HCT116 (cell line): ENCODE measurements at regions not wholly inside any gene's neighbourhood (a gene's known extent, or its start where the extent isn't known, plus 50 kb on each side); places are given as distances from the start of the nearest gene placed in this dataset.

Source experiments
- ATAC-seq: fragments of 200-7000 bp; cut with Tn5 transposase; 2 replicates; pipeline ENCODE4 v1.9.1; 2020; ENCODE audit warnings: mild to moderate bottlenecking, moderate library complexity
- BruUV-seq: library from RNA; stranded (reverse); fragments of 400-500 nt; replicated peaks from 2 replicates; lab custom pipeline; 2021; lab: Mats Ljungman, UMichigan
- CTCF ChIA-PET: fragments of 300-600 bp; sonication (Branson Sonifier 250); formaldehyde crosslinking; loops from one replicate; lab custom pipeline; 2021; ENCODE audit warnings: antibody characterized with exemption; lab: Charles Lee
- POLR2A ChIA-PET: fragments of 300-600, 350-600 bp; sonication (Branson Sonifier 250); formaldehyde crosslinking; loops from one replicate; lab custom pipeline; 2021; ENCODE audit warnings: antibody characterized with exemption; lab: Charles Lee
- RAD21 ChIA-PET, 2 experiments: fragments of 300-600 bp; sonication (Branson Sonifier 250); formaldehyde crosslinking; loops; one replicate each; lab custom pipeline; 2023; ENCODE audit warnings: low total read pairs in 2 of 2; ENCODE audit not compliant: uncharacterized antibody in 2 of 2, unreplicated experiment in 2 of 2, low non-redundant PET in 1 of 2; lab: Charles Lee
- DNase-seq: peaks from one replicate; pipeline ENCODE4 v3.0.0-alpha.2; 2010; ENCODE audit warnings: low read depth, low spot score
- H2AFZ ChIP-seq: fragments of 200-600 bp; shearing (Covaris generic), sonication (generic); 2 replicates; pipeline ENCODE4 v1.6.1; 2017; ENCODE audit warnings: low read depth, mixed run types, mixed read lengths, antibody characterized with exemption, low read length; ENCODE audit not compliant: poor library complexity, severe bottlenecking
- H3K27ac ChIP-seq: 2 replicates; pipeline ENCODE4 v1.5.1; 2012; ENCODE audit warnings: low read depth, low read length
- H3K27me3 ChIP-seq: fragments of 200-600 bp; sonication (generic); 2 replicates; pipeline ENCODE4 v1.6.1; 2016; ENCODE audit warnings: mixed run types, low read length, mixed read lengths; ENCODE audit not compliant: insufficient read depth
- H3K36me3 ChIP-seq, 2 experiments: fragments of 200-500 bp in 1 of 2; fragments of 200-600 bp in 1 of 2; sonication (Bioruptor generic) in 1 of 2; sonication (generic) in 1 of 2; 2 replicates each; pipeline versions ENCODE4 v1.5.1 to v1.6.1; 2014 to 2016; ENCODE audit warnings: low read length in 2 of 2, inconsistent platforms in 1 of 2, mixed read lengths in 1 of 2, mixed run types in 1 of 2; ENCODE audit not compliant: insufficient read depth in 2 of 2, control insufficient read depth in 1 of 2
- H3K4me1 ChIP-seq, 2 experiments: fragments of 200-600 bp in 1 of 2; sonication (generic) in 1 of 2; 2 replicates each; pipeline versions ENCODE4 v1.5.1 to v1.6.1; 2012 to 2017; ENCODE audit warnings: low read length in 2 of 2, inconsistent platforms in 1 of 2, mild to moderate bottlenecking in 1 of 2, mixed read lengths in 1 of 2, mixed run types in 1 of 2, moderate library complexity in 1 of 2; ENCODE audit not compliant: insufficient read depth in 2 of 2, control insufficient read depth in 1 of 2
- H3K4me2 ChIP-seq: fragments of 200-600 bp; sonication (generic); 2 replicates; pipeline ENCODE4 v1.6.1; 2017; ENCODE audit warnings: mixed run types, low read length, mixed read lengths
- H3K4me3 ChIP-seq, 2 experiments: fragments of 200-600 bp in 1 of 2; sonication (generic) in 1 of 2; replicated peaks in 1 of 2; 2 replicates each; pipeline ENCODE4 v1.5.1; 2011 to 2016; ENCODE audit warnings: low read length in 2 of 2, control low read depth in 1 of 2, low read depth in 1 of 2, mild to moderate bottlenecking in 1 of 2, mixed read lengths in 1 of 2, mixed run types in 1 of 2
- H3K79me2 ChIP-seq: fragments of 200-600 bp; sonication (generic); 2 replicates; pipeline ENCODE4 v1.6.1; 2017; ENCODE audit warnings: mild to moderate bottlenecking, mixed run types, low read length, moderate library complexity, mixed read lengths; ENCODE audit not compliant: insufficient read depth
- H3K9ac ChIP-seq: fragments of 200-600 bp; sonication (generic); 2 replicates; pipeline ENCODE4 v1.6.1; 2016; ENCODE audit warnings: low read length, mixed read lengths
- H3K9me2 ChIP-seq: fragments of 200-600 bp; sonication (generic), shearing (Covaris generic); 2 replicates; pipeline ENCODE4 v1.6.1; 2017; ENCODE audit warnings: mixed run types, mild to moderate bottlenecking, moderate library complexity; ENCODE audit not compliant: insufficient read depth
- H3K9me3 ChIP-seq, 2 experiments: fragments of 200-500 bp in 1 of 2; fragments of 200-600 bp in 1 of 2; sonication (Bioruptor generic) in 1 of 2; sonication (generic) in 1 of 2; 2 replicates each; pipeline ENCODE4 v1.6.1; 2014 to 2017; ENCODE audit warnings: low read length in 2 of 2, mixed read lengths in 2 of 2, inconsistent platforms in 1 of 2, low read depth in 1 of 2, mild to moderate bottlenecking in 1 of 2, mixed run types in 1 of 2, moderate library complexity in 1 of 2; ENCODE audit not compliant: control insufficient read depth in 1 of 2, insufficient read depth in 1 of 2
- H4K20me1 ChIP-seq: fragments of 200-600 bp; sonication (generic), shearing (Covaris generic); 2 replicates; pipeline ENCODE4 v1.6.1; 2017; ENCODE audit warnings: mixed run types, mild to moderate bottlenecking, moderate library complexity; ENCODE audit not compliant: insufficient read depth
- CBX3 ChIP-seq: IDR thresholded peaks from 2 replicates; pipeline ENCODE4 v1.6.1; 2012; ENCODE audit warnings: low read depth
- CEBPB ChIP-seq: IDR thresholded peaks from 2 replicates; pipeline ENCODE4 v1.6.1; 2012; ENCODE audit warnings: low read depth
- EGR1 ChIP-seq: IDR thresholded peaks from 2 replicates; pipeline ENCODE4 v1.6.1; 2012; ENCODE audit warnings: low read depth
- EZH2phosphoT487 ChIP-seq: fragments of 200-600 bp; IDR thresholded peaks from 2 replicates; pipeline ENCODE4 v1.6.1; 2018; ENCODE audit warnings: antibody characterized with exemption, borderline replicate concordance
- JUND ChIP-seq: IDR thresholded peaks from 2 replicates; pipeline ENCODE4 v1.6.1; 2012
- POLR2AphosphoS5 ChIP-seq: IDR thresholded peaks from 2 replicates; pipeline ENCODE4 v1.6.1; 2011; ENCODE audit warnings: mild to moderate bottlenecking, low read depth, low read length, moderate library complexity
- SIN3A ChIP-seq: IDR thresholded peaks from 2 replicates; pipeline ENCODE4 v1.6.1; 2012; ENCODE audit warnings: low read depth
- SP1 ChIP-seq: IDR thresholded peaks from 2 replicates; pipeline ENCODE4 v1.6.1; 2012; ENCODE audit warnings: low read depth
- YY1 ChIP-seq: IDR thresholded peaks from 2 replicates; pipeline ENCODE4 v1.6.1; 2011; ENCODE audit warnings: low read length, low read depth, moderate library complexity, mild to moderate bottlenecking; ENCODE audit not compliant: insufficient replicate concordance; ENCODE audit errors: extremely low read depth
- ZNF274 ChIP-seq: fragments of 200-500 bp; sonication (Bioruptor generic); IDR thresholded peaks from 2 replicates; pipeline ENCODE4 v1.6.1; 2014; ENCODE audit warnings: mild to moderate bottlenecking, low read depth, low read length, inconsistent platforms
- intact Hi-C: fragments of 100-400 bp; cut with micrococcal nuclease; formaldehyde crosslinking; loops from 2 replicates; pipeline ENCODE4 v1.10.0; 2022
- TF ChIP-seq, protein P1 (sequence below): IDR thresholded peaks from 2 replicates; pipeline ENCODE4 v1.6.1; 2011; ENCODE audit warnings: mild to moderate bottlenecking, low read length, moderate library complexity; ENCODE audit not compliant: insufficient replicate concordance; ENCODE audit errors: extremely low read depth
- TF ChIP-seq, protein P2 (sequence below), 3 experiments: fragments of 200-600 bp in 1 of 3; sonication (generic) in 1 of 3; IDR thresholded peaks in 2 of 3; conservative IDR thresholded peaks in 1 of 3; 2 replicates each; pipeline ENCODE4 v1.5.1; 2012 to 2017; ENCODE audit warnings: low read depth in 2 of 3, low read length in 2 of 3, antibody characterized with exemption in 1 of 3, borderline replicate concordance in 1 of 3, control low read depth in 1 of 3, mild to moderate bottlenecking in 1 of 3, mixed read lengths in 1 of 3, mixed run types in 1 of 3, moderate library complexity in 1 of 3; ENCODE audit not compliant: insufficient read depth in 1 of 3
- TF ChIP-seq, protein P3 (sequence below): IDR thresholded peaks from 2 replicates; pipeline ENCODE4 v1.6.1; 2012

DNA sequence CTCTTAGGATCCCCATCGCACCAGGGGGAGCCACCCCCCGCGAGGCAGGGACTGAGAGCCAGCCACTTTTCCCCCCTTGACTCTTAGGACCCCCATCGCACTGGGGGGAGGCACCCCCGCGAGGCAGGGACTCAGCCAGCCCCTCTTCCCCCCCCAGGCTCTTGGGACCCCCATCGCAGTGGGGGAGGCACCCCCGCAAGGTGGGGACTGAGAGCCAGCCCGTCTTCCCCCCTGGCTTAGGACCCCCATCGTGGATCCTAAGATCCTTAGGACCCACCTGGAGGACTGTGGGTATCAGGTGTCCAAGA is 365.2 kb upstream of the SPRY2 start:
- Histone ChIP-seq H3K4me3 (no peak overlapping the region), H3K4me1 (no peaks in the 10 kb centered on the region), H3K27me3 (no peaks in the 10 kb centered on the region), H3K27ac (no peak overlapping the region), H3K9me3 (no peaks in the 10 kb centered on the region), H2AFZ (no peak overlapping the region), H3K9me2 (no peaks in the 10 kb centered on the region), H3K79me2 (no peaks in the 10 kb centered on the region), H3K4me2 (no peak overlapping the region), H4K20me1 (no peaks in the 10 kb centered on the region), H3K36me3 (no peaks in the 10 kb centered on the region), H3K9ac (no peak overlapping the region)
- TF ChIP-seq, protein P1, sequence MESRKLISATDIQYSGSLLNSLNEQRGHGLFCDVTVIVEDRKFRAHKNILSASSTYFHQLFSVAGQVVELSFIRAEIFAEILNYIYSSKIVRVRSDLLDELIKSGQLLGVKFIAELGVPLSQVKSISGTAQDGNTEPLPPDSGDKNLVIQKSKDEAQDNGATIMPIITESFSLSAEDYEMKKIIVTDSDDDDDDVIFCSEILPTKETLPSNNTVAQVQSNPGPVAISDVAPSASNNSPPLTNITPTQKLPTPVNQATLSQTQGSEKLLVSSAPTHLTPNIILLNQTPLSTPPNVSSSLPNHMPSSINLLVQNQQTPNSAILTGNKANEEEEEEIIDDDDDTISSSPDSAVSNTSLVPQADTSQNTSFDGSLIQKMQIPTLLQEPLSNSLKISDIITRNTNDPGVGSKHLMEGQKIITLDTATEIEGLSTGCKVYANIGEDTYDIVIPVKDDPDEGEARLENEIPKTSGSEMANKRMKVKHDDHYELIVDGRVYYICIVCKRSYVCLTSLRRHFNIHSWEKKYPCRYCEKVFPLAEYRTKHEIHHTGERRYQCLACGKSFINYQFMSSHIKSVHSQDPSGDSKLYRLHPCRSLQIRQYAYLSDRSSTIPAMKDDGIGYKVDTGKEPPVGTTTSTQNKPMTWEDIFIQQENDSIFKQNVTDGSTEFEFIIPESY, result no peak
- TF ChIP-seq SIN3A (no peak), YY1 (no peak), EGR1 (no peak), POLR2AphosphoS5 (no peak), CEBPB (no peak), CBX3 (no peak), SP1 (no peak), ZNF274 (no peak), EZH2phosphoT487 (no peak), JUND (no peak)
- TF ChIP-seq, protein P2, sequence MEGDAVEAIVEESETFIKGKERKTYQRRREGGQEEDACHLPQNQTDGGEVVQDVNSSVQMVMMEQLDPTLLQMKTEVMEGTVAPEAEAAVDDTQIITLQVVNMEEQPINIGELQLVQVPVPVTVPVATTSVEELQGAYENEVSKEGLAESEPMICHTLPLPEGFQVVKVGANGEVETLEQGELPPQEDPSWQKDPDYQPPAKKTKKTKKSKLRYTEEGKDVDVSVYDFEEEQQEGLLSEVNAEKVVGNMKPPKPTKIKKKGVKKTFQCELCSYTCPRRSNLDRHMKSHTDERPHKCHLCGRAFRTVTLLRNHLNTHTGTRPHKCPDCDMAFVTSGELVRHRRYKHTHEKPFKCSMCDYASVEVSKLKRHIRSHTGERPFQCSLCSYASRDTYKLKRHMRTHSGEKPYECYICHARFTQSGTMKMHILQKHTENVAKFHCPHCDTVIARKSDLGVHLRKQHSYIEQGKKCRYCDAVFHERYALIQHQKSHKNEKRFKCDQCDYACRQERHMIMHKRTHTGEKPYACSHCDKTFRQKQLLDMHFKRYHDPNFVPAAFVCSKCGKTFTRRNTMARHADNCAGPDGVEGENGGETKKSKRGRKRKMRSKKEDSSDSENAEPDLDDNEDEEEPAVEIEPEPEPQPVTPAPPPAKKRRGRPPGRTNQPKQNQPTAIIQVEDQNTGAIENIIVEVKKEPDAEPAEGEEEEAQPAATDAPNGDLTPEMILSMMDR (IDR thresholded peaks at IDR 0.05 in 2 of 3, conservative IDR thresholded peaks at IDR 0.05 in 1 of 3; ENCODE audit: borderline replicate concordance in 1 of 3, insufficient read depth in 1 of 3, low read depth in 2 of 3, low read length in 2 of 3), result no peak
- TF ChIP-seq, protein P3, sequence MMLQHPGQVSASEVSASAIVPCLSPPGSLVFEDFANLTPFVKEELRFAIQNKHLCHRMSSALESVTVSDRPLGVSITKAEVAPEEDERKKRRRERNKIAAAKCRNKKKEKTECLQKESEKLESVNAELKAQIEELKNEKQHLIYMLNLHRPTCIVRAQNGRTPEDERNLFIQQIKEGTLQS, result no peak
- ChIA-PET RAD21 (no interaction called here), CTCF (no interaction called here), POLR2A (no interaction called here)
- intact Hi-C loops, result no loop called here
- no TSS peak for BruUV-seq
- DNase-seq (no peak), ATAC-seq (no peak)
